Endothelial cell of umbilical vein (primary cell): ENCODE measurements at regions not wholly inside any gene's neighbourhood (a gene's known extent, or its start where the extent isn't known, plus 50 kb on each side); places are given as distances from the start of the nearest gene placed in this dataset.

Experiments
- BruUV-seq: library from RNA; stranded (reverse); fragments of 400-500 nt; replicated peaks from 2 replicates; lab custom pipeline; 2021; lab: Mats Ljungman, UMichigan
- CTCF ChIA-PET: fragments of 300-600, 350-600 bp; sonication (Branson Sonifier 250); formaldehyde crosslinking; loops from one replicate; lab custom pipeline; 2021; ENCODE audit warnings: antibody characterized with exemption, inconsistent platforms; lab: Charles Lee
- POLR2A ChIA-PET: fragments of 300-600, 350-600 bp; sonication (Branson Sonifier 250); formaldehyde crosslinking; loops from one replicate; lab custom pipeline; 2021; ENCODE audit warnings: antibody characterized with exemption, inconsistent platforms; lab: Charles Lee
- DNase-seq: peaks from one replicate; pipeline ENCODE4 v3.0.0-alpha.2; 2011; ENCODE audit warnings: low read depth, low spot score
- FAIRE-seq: peaks from 2 replicates; lab custom pipeline; 2011; peaks lifted over from hg19 to GRCh38; lab: Jason Lieb, UNC
- H2AFZ ChIP-seq: 2 replicates; pipeline ENCODE4 v1.6.0; 2012; ENCODE audit warnings: low read depth, low read length, control low read depth, inconsistent platforms
- H3K27ac ChIP-seq: 2 replicates; pipeline ENCODE4 v1.5.1; 2011; ENCODE audit warnings: low read depth, mild to moderate bottlenecking, control low read depth, low read length, moderate library complexity; ENCODE audit not compliant: insufficient read depth
- H3K27me3 ChIP-seq, 2 experiments: 2 replicates each; pipeline versions ENCODE4 v1.6.0 to v1.6.1; 2011; ENCODE audit warnings: low read length in 2 of 2, mixed read lengths in 1 of 2; ENCODE audit not compliant: control insufficient read depth in 2 of 2, insufficient read depth in 2 of 2
- H3K36me3 ChIP-seq, 2 experiments: 2 replicates in 1 of 2; 3 replicates in 1 of 2; pipeline ENCODE4 v1.5.1; 2011; ENCODE audit warnings: low read length in 2 of 2, mild to moderate bottlenecking in 1 of 2, moderate library complexity in 1 of 2; ENCODE audit not compliant: control insufficient read depth in 2 of 2, insufficient read depth in 2 of 2; ENCODE audit errors: extremely low read depth in 1 of 2
- H3K4me1 ChIP-seq: 3 replicates; pipeline ENCODE4 v1.5.1; 2011; ENCODE audit warnings: mild to moderate bottlenecking, low read length; ENCODE audit not compliant: control insufficient read depth, insufficient read depth; ENCODE audit errors: extremely low read depth
- H3K4me2 ChIP-seq: 2 replicates; pipeline ENCODE4 v1.6.1; 2011; ENCODE audit warnings: low read length, control low read depth, mixed read lengths; ENCODE audit not compliant: insufficient read depth
- H3K4me3 ChIP-seq, 3 experiments: fragments of 200-600 bp in 1 of 3; sonication (generic), shearing (Covaris generic) in 1 of 3; replicated peaks in 1 of 3; 2 replicates each; pipeline ENCODE4 v1.5.1; 2011 to 2016; ENCODE audit warnings: control low read depth in 3 of 3, low read length in 3 of 3, mild to moderate bottlenecking in 2 of 3, inconsistent platforms in 1 of 3, low read depth in 1 of 3, moderate library complexity in 1 of 3; ENCODE audit not compliant: insufficient read depth in 1 of 3
- H3K79me2 ChIP-seq: 2 replicates; pipeline ENCODE4 v1.6.0; 2012; ENCODE audit warnings: low read length, inconsistent platforms; ENCODE audit not compliant: control insufficient read depth, insufficient read depth
- H3K9ac ChIP-seq: replicated peaks from 2 replicates; pipeline ENCODE3; 2011; ENCODE audit warnings: low read length, control low read depth; ENCODE audit not compliant: insufficient read depth; ENCODE audit errors: extremely low read depth
- H3K9me1 ChIP-seq: replicated peaks from 3 replicates; pipeline ENCODE4 v1.6.0; 2011; ENCODE audit warnings: mild to moderate bottlenecking, low read length; ENCODE audit not compliant: control insufficient read depth, insufficient read depth; ENCODE audit errors: extremely low read depth
- H3K9me3 ChIP-seq: replicated peaks from 2 replicates; pipeline ENCODE4 v1.5.1; 2012; ENCODE audit warnings: low read length, inconsistent platforms; ENCODE audit not compliant: control insufficient read depth, insufficient read depth
- H4K20me1 ChIP-seq: replicated peaks from 2 replicates; pipeline ENCODE3; 2011; ENCODE audit warnings: mild to moderate bottlenecking, low read length; ENCODE audit not compliant: control insufficient read depth, insufficient read depth; ENCODE audit errors: extremely low read depth
- CTCF ChIP-seq, 2 donors: IDR thresholded peaks; 1 replicate in 1 of 2; 2 replicates in 1 of 2; pipeline ENCODE4 v1.5.1; 2011; ENCODE audit warnings: low read length in 2 of 2, mild to moderate bottlenecking in 2 of 2, moderate library complexity in 2 of 2, control low read depth in 1 of 2, inconsistent platforms in 1 of 2, low read depth in 1 of 2; ENCODE audit not compliant: insufficient read depth in 1 of 2; ENCODE audit errors: extremely low read depth in 1 of 2
- EZH2 ChIP-seq: IDR thresholded peaks from 2 replicates; pipeline ENCODE4 v1.6.1; 2012; ENCODE audit warnings: borderline replicate concordance, low read depth, mild to moderate bottlenecking, moderate library complexity, low read length, inconsistent platforms; ENCODE audit not compliant: severe bottlenecking
- FOS ChIP-seq: IDR thresholded peaks from 2 replicates; pipeline ENCODE4 v1.6.1; 2011; ENCODE audit warnings: mild to moderate bottlenecking, low read length, moderate library complexity, borderline replicate concordance; ENCODE audit not compliant: insufficient read depth
- GATA2 ChIP-seq: IDR thresholded peaks from 2 replicates; pipeline ENCODE4 v1.7.0; 2011; ENCODE audit warnings: low read depth, mild to moderate bottlenecking, moderate library complexity, mixed read lengths, low read length; ENCODE audit not compliant: insufficient read length, insufficient read depth
- JUN ChIP-seq: IDR thresholded peaks from 2 replicates; pipeline ENCODE4 v1.6.1; 2011; ENCODE audit warnings: borderline replicate concordance, low read depth; ENCODE audit not compliant: insufficient read length, insufficient read depth
- MAX ChIP-seq: IDR thresholded peaks from 2 replicates; pipeline ENCODE4 v1.6.1; 2011; ENCODE audit not compliant: insufficient read depth, insufficient read length
- MYC ChIP-seq: IDR thresholded peaks from one replicate; pipeline ENCODE4 v1.6.1; 2011; ENCODE audit warnings: mild to moderate bottlenecking, low read depth, low read length
- POLR2A ChIP-seq: IDR thresholded peaks from 2 replicates; pipeline ENCODE4 v1.6.1; 2012; ENCODE audit warnings: low read depth, mild to moderate bottlenecking, control low read depth, low read length
- POLR2AphosphoS5 ChIP-seq: IDR thresholded peaks from 2 replicates; pipeline ENCODE4 v1.6.1; 2012; ENCODE audit warnings: low read depth, mild to moderate bottlenecking, control low read depth, low read length, moderate library complexity; ENCODE audit not compliant: insufficient read depth
- dilution Hi-C: fragments of 300-500 bp; cut with MboI; formaldehyde crosslinking; loops from one replicate; pipeline ENCODE4 v1.15.0; 2019; ENCODE audit warnings: low sequenced_read_pairs; ENCODE audit not compliant: extremely low pct_ligation_motif_present
- intact Hi-C: fragments of 100-400 bp; cut with micrococcal nuclease; formaldehyde crosslinking; loops from one replicate; pipeline ENCODE4 v1.10.0; 2022

GRCh38 chr7:98729121-98729520 lies 112.0 kb downstream of the NPTX2 start:
- H3K4me3 ChIP-seq = no peak overlapping the region
- H3K27ac ChIP-seq = no peak overlapping the region
- ChIA-PET CTCF (no interaction called here), POLR2A (no interaction called here)
- no peaks in the 10 kb centered on the region for H3K79me2 ChIP-seq
- H3K9me1 ChIP-seq = no peaks in the 10 kb centered on the region
- no peak overlapping the region for H3K4me2 ChIP-seq
- H3K9ac ChIP-seq = no peak overlapping the region
- no peaks in the 10 kb centered on the region for H3K4me1 ChIP-seq
- H3K27me3 ChIP-seq = no peaks in the 10 kb centered on the region
- BruUV-seq = no TSS peak
- intact Hi-C loops = no loop called here
- H3K36me3 ChIP-seq = no peaks in the 10 kb centered on the region
- no peaks in the 10 kb centered on the region for H3K9me3 ChIP-seq
- H2AFZ ChIP-seq = no peak overlapping the region
- DNase-seq = no peak
- TF ChIP-seq CTCF (IDR thresholded peaks at IDR 0.05; ENCODE audit: extremely low read depth in 1 of 2, insufficient read depth in 1 of 2, low read depth in 1 of 2, low read length in 2 of 2) = no peak
- no peak for TF ChIP-seq FOS
- no peak for TF ChIP-seq POLR2AphosphoS5
- no peak for TF ChIP-seq MAX
- no peak for TF ChIP-seq EZH2
- TF ChIP-seq MYC = no peak
- no peak for TF ChIP-seq GATA2
- no peak for TF ChIP-seq JUN
- TF ChIP-seq POLR2A = no peak
- dilution Hi-C loops = no loop called here
- no peak for FAIRE-seq
- H4K20me1 ChIP-seq = no peaks in the 10 kb centered on the region
